Vagina (tissue), 2 donors: ENCODE measurements at regions not wholly inside any gene's neighbourhood (a gene's known extent, or its start where the extent isn't known, plus 50 kb on each side); places are given as distances from the start of the nearest gene placed in this dataset.

ENCODE experiments used
- DNase-seq, 2 donors: peaks; one replicate each; pipeline ENCODE4 v3.0.0-alpha.2; 2017; ENCODE audit errors: extremely low spot score in 2 of 2
- H3K27ac ChIP-seq: fragments of 200-600 bp; sonication (generic); one replicate; pipeline ENCODE4 v1.5.1; 2019
- H3K27me3 ChIP-seq: fragments of 200-600 bp; sonication (generic); one replicate; pipeline ENCODE4 v1.5.1; 2019
- H3K36me3 ChIP-seq, 2 donors: fragments of 200-600 bp; sonication (generic); one replicate each; pipeline ENCODE4 v1.5.1; 2017 to 2019
- H3K4me1 ChIP-seq: fragments of 200-600 bp; sonication (generic); one replicate; pipeline ENCODE4 v1.5.1; 2019
- H3K4me3 ChIP-seq, 2 donors: fragments of 200-600 bp; sonication (generic); 1 replicate in 1 of 2; 2 replicates in 1 of 2; pipeline ENCODE4 v1.5.1; 2016 to 2019
- H3K9me3 ChIP-seq: fragments of 200-600 bp; sonication (generic); one replicate; pipeline ENCODE4 v1.5.1; 2019
- CTCF ChIP-seq, 3 experiments: fragments of 450-650 bp in 2 of 3; fragments of 200-600 bp in 1 of 3; sonication (generic) in 1 of 3; IDR thresholded peaks; one replicate each; pipeline ENCODE4 v1.5.1; 2017 to 2019; ENCODE audit warnings: antibody characterized with exemption in 3 of 3, mild to moderate bottlenecking in 2 of 3, moderate library complexity in 2 of 3
- POLR2A ChIP-seq, 2 donors: fragments of 450-650 bp; IDR thresholded peaks; one replicate each; pipeline ENCODE4 v1.6.1; 2017; ENCODE audit warnings: antibody characterized with exemption in 2 of 2, mild to moderate bottlenecking in 2 of 2, moderate library complexity in 2 of 2
- POLR2AphosphoS5 ChIP-seq, 2 donors: sonication (generic); formaldehyde crosslinking; IDR thresholded peaks; one replicate each; pipeline ENCODE4 v1.9.0; 2017; ENCODE audit warnings: antibody characterized with exemption in 2 of 2, mild to moderate bottlenecking in 2 of 2, low read depth in 1 of 2; ENCODE audit not compliant: insufficient read depth in 1 of 2
- intact Hi-C: fragments of 100-400 bp; cut with DNase I; formaldehyde crosslinking; loops from one replicate; pipeline ENCODE4 v1.15.1; 2023

GRCh38 chr14:25484906-25485305 is 435.0 kb upstream of the STXBP6 start:
- Histone ChIP-seq H3K4me3 (no peak overlapping the region), H3K27me3 (no peaks in the 10 kb centered on the region), H3K9me3 (no peaks in the 10 kb centered on the region), H3K27ac (no peak overlapping the region), H3K4me1 (no peaks in the 10 kb centered on the region), H3K36me3 (no peaks in the 10 kb centered on the region)
- TF ChIP-seq CTCF (IDR thresholded peaks at IDR 0.05) = no peak
- TF ChIP-seq POLR2AphosphoS5 (IDR thresholded peaks at IDR 0.05; ENCODE audit: insufficient read depth in 1 of 2, low read depth in 1 of 2) = no peak
- TF ChIP-seq POLR2A (IDR thresholded peaks at IDR 0.05) = no peak
- no peak for DNase-seq
- intact Hi-C loops = no loop called here

GRCh38 chr14:25484235-25484634 is 434.3 kb upstream of the STXBP6 start:
- intact Hi-C loops = no loop called here
- Histone ChIP-seq H3K4me1 (no peaks in the 10 kb centered on the region), H3K4me3 (no peak overlapping the region), H3K27me3 (no peaks in the 10 kb centered on the region), H3K27ac (no peak overlapping the region), H3K9me3 (no peaks in the 10 kb centered on the region), H3K36me3 (no peaks in the 10 kb centered on the region)
- TF ChIP-seq CTCF (IDR thresholded peaks at IDR 0.05) (no peak), POLR2AphosphoS5 (IDR thresholded peaks at IDR 0.05; ENCODE audit: insufficient read depth in 1 of 2, low read depth in 1 of 2) (no peak), POLR2A (IDR thresholded peaks at IDR 0.05) (no peak)
- no peak for DNase-seq

- intact Hi-C loops = no loop called here
- H3K9me3 ChIP-seq = no peaks in the 10 kb centered on the region
- TF ChIP-seq POLR2AphosphoS5 (IDR thresholded peaks at IDR 0.05; ENCODE audit: insufficient read depth in 1 of 2, low read depth in 1 of 2) = no peak
- TF ChIP-seq POLR2A (IDR thresholded peaks at IDR 0.05) = no peak
- TF ChIP-seq CTCF (IDR thresholded peaks at IDR 0.05) = no peak
Observed at GRCh38 chr14:25477316-25478098, 427.6 kb upstream of the STXBP6 start.

GRCh38 chr14:25472700-25473099 is 422.8 kb upstream of the STXBP6 start:
- intact Hi-C loops = no loop called here
- H3K36me3 ChIP-seq = no peaks in the 10 kb centered on the region
- H3K4me3 ChIP-seq = no peak overlapping the region
- no peak for DNase-seq
- H3K9me3 ChIP-seq = no peaks in the 10 kb centered on the region
- H3K4me1 ChIP-seq = no peaks in the 10 kb centered on the region
- H3K27me3 ChIP-seq = no peaks in the 10 kb centered on the region
- no peak for TF ChIP-seq POLR2AphosphoS5 (IDR thresholded peaks at IDR 0.05; ENCODE audit: insufficient read depth in 1 of 2, low read depth in 1 of 2)
- no peak for TF ChIP-seq CTCF (IDR thresholded peaks at IDR 0.05)
- no peak for TF ChIP-seq POLR2A (IDR thresholded peaks at IDR 0.05)
- no peak overlapping the region for H3K27ac ChIP-seq

More at GRCh38 chr14:25477316-25478098, 427.6 kb upstream of the STXBP6 start:
- Histone ChIP-seq H3K4me3 (no peak overlapping the region), H3K27ac (no peak overlapping the region), H3K27me3 (no peaks in the 10 kb centered on the region), H3K4me1 (no peaks in the 10 kb centered on the region), H3K36me3 (no peaks in the 10 kb centered on the region)
- DNase-seq = no peak

- Histone ChIP-seq H3K4me1 (no peaks in the 10 kb centered on the region), H3K27me3 (no peaks in the 10 kb centered on the region), H3K4me3 (no peak overlapping the region), H3K27ac (no peak overlapping the region), H3K9me3 (no peaks in the 10 kb centered on the region), H3K36me3 (no peaks in the 10 kb centered on the region)
- intact Hi-C loops = no loop called here
- TF ChIP-seq CTCF (IDR thresholded peaks at IDR 0.05) (no peak), POLR2AphosphoS5 (IDR thresholded peaks at IDR 0.05; ENCODE audit: insufficient read depth in 1 of 2, low read depth in 1 of 2) (no peak), POLR2A (IDR thresholded peaks at IDR 0.05) (no peak)
- DNase-seq = no peak
Observed at GRCh38 chr14:25464772-25465171, 414.8 kb upstream of the STXBP6 start.
